H1 (cell line): ENCODE measurements at regions not wholly inside any gene's neighbourhood (a gene's known extent, or its start where the extent isn't known, plus 50 kb on each side); places are given as distances from the start of the nearest gene placed in this dataset.

Source experiments
- CHD2 ChIP-seq: IDR thresholded peaks from 2 replicates; pipeline ENCODE4 v1.6.1; 2012; ENCODE audit warnings: low read length, improper control_type of control experiment
- MAFK ChIP-seq: IDR thresholded peaks from 2 replicates; pipeline ENCODE4 v1.6.1; 2012; ENCODE audit warnings: low read depth, mild to moderate bottlenecking, improper control_type of control experiment, low read length
- MAX ChIP-seq: IDR thresholded peaks from 2 replicates; pipeline ENCODE4 v1.6.1; 2012; ENCODE audit warnings: inconsistent platforms
- POLR2AphosphoS5 ChIP-seq: IDR thresholded peaks from 2 replicates; pipeline ENCODE4 v1.6.1; 2011; ENCODE audit warnings: low read depth, low read length
- SAP30 ChIP-seq: fragments of 300-600 bp; sonication (generic); IDR thresholded peaks from 2 replicates; pipeline ENCODE4 v1.7.1; 2012; ENCODE audit warnings: low read length, moderate library complexity, mild to moderate bottlenecking, inconsistent platforms; ENCODE audit not compliant: insufficient read depth, insufficient replicate concordance
- SIN3A ChIP-seq, 2 experiments: IDR thresholded peaks in 1 of 2; conservative IDR thresholded peaks in 1 of 2; 2 replicates each; pipeline ENCODE4 v1.6.1; 2011 to 2012; ENCODE audit warnings: low read length in 2 of 2, improper control_type of control experiment in 1 of 2, low read depth in 1 of 2, mild to moderate bottlenecking in 1 of 2
- SUZ12 ChIP-seq: fragments of 200-600 bp; sonication (generic); IDR thresholded peaks from 2 replicates; pipeline ENCODE4 v1.6.1; 2012; ENCODE audit warnings: mild to moderate bottlenecking, inconsistent platforms, low read length, moderate library complexity, mixed read lengths
- TAF1 ChIP-seq: IDR thresholded peaks from 2 replicates; pipeline ENCODE4 v1.6.1; 2011; ENCODE audit warnings: mild to moderate bottlenecking, low read depth, low read length
- YY1 ChIP-seq: IDR thresholded peaks from 2 replicates; pipeline ENCODE4 v1.6.1; 2011; ENCODE audit warnings: low read depth, mild to moderate bottlenecking, low read length
- ZNF274 ChIP-seq: IDR thresholded peaks from 2 replicates; pipeline ENCODE4 v1.7.0; 2012; ENCODE audit warnings: low read length, borderline replicate concordance; ENCODE audit errors: extremely low read depth

- TF ChIP-seq MAX (peak; percentile 49; the same call in 1 of the 2 replicates), SAP30 (no peak), POLR2AphosphoS5 (no peak), ZNF274 (no peak), SIN3A (conservative IDR thresholded peaks at IDR 0.05 in 1 of 2, IDR thresholded peaks at IDR 0.05 in 1 of 2; ENCODE audit: low read depth in 1 of 2, low read length in 2 of 2) (no peak), CHD2 (no peak), YY1 (0 out of 2 replicates have a peak, but pooled peaks have one; percentile 15), SUZ12 (no peak), MAFK (no peak), TAF1 (no peak)
Measured at GRCh38 chr2:118202707-118203303, 114.5 kb downstream of the INSIG2 start (continued).
